HG02763 (cell line): ENCODE measurements at regions not wholly inside any gene's neighbourhood (a gene's known extent, or its start where the extent isn't known, plus 50 kb on each side); places are given as distances from the start of the nearest gene placed in this dataset.

Experiments used
- ATAC-seq: cut with Tn5 transposase; IDR thresholded peaks from one replicate; pipeline ENCODE4 v1.9.1; 2021; ENCODE audit warnings: mild to moderate bottlenecking, moderate library complexity; ENCODE audit not compliant: unreplicated experiment

DNA sequence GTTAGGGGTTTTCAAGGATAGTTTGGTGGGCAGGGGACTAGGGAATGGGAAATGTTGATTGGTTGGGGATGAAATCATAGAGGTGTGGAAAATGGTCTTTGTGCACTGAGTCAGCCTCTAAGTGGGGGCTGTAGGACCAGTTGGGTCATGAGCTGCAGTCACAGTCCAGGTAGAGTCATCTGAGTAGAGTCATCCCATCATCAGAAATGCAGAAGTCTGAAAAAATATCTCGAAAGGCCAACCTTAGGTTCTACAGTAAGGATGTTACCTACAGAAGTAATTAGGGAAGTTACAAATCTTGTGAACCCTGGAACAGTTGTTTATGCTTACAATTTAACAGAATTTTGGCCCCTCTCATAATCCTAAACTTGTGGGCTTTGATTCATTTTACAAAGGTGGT lies 63.4 kb upstream of the AP1S2 start:
- no peak for ATAC-seq

DNA sequence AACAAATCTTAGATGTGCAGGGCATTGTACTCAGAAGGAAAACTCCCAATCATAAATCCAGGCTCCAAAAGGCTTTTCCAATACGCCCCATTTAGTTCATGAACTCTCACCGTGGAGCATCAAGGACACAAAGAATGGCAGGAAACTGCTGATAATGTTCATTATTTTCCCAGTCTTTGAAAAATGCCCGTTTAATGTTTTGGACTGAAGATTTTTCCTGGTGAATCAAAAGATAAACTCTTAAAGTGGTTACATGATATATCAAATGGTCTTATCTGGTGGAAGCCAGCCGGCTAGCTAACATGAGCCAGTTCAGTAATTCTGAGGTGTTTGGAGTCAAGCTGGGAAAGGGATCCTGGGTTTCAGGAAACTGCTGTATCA lies 62.1 kb upstream of the AP1S2 start:
- no peak for ATAC-seq

DNA sequence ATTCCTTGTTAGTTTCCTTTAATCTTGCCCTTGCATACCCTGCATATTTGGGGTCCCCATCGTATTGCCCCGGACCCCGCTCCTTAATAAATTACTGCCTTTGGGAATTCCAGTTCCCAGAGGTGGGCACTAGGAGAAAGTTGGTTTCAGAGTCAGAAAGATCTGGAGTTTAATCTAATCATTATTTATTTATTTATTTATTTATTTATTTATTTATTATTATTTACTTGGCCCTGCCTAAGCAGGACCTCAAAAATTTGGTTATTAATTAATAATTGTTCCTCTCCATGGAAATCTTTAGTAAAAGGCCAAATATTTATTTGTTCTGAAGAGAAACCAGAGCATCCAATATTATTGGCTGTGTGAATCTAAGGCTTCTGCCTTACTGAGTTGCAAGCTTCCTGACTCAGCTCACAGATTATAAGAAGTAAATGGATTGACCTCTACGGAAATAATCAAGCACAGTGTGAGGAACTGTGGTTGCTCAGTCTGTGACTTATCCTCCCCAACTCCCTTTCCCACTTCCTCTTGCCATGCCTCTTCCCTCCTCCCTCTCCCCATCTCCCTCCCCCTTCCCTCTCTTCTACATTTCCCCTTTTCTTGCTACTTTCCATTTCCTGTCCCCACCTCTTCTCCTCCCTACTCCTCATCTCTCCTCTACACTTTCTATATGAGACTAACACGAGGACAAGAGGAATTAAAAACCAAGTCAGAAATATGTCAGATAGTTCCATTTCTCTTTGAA lies 61.5 kb upstream of the AP1S2 start:
- no peak for ATAC-seq

GRCh38 chrX:15914486-15914885 lies 59.9 kb upstream of the AP1S2 start:
- no peak for ATAC-seq

- no peak for ATAC-seq
Observed at GRCh38 chrX:15913146-15913545, 58.5 kb upstream of the AP1S2 start.

DNA sequence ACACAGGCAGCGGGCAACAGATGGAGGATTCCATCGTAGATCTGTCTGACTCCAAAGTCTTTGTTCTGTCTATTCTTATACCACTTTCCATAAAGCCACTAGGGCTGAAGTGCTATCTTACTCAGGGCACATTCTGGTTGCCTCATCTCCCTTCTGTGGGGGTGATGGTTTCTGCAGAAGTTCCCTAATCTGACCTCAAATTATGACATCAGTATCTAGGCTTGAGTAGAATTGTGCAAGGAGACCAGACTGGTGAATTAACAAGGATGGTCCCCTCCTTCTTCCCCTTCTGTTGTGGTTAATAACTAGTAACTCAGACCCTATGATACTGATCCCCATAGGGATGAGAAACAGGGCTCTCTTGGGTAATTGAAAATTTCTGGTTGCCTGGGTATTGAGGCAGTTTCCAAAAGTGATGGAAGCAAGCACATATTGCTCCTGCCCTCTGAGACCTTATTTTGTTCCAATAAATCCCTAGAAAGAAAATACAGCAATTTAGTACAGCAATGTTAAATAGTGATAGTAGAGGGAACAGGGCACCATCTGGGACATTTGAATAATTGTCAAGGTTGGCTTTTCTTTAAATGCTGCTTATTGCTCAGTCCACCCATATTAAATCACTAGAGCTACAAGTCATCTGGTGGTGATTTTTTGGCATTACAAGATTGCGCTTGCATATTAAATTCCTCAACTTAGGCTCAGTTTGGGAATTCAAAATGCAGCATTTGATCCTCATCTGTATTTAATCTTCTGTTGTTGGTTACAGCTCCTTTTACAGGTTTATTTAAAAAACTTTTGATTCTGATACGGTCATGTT lies 57.3 kb upstream of the AP1S2 start:
- ATAC-seq: no peak

- ATAC-seq: no peak
Observed at GRCh38 chrX:15909605-15910004, 55.0 kb upstream of the AP1S2 start.

DNA sequence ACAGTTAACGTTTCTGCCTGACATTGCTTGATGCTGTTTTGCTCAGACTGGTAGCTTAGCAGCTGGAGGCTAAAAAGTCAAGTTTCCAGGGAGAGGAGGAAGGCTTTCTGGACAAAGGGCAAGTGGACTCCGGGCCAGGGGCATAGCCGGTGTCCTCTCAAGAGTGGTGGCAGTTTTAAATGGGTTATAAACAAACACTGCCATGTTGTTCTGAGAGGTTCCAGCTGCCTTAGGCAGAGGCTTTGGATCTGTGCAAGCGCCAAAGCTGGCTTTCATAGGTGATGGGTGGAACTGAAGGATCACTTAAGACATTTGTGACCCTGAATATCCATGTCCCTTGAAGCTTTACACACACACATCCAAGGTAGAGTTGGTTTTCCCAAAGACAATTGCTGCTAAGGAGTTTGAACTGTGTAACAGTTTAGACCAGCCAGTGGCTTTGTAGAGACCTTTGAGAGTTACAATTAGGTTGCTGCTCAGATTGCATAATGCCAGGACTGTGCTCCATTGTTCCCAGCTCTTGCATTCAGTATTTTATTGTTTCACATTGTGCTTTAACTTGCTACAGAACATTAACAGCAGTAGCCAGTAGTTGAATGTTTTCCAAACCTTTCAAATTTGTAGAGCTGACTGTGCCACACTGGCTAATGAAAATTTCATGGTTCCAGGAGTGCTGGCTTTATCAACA lies 54.1 kb upstream of the AP1S2 start:
- ATAC-seq: no peak

- no peak for ATAC-seq
Observed at GRCh38 chrX:15906041-15906943, 51.7 kb upstream of the AP1S2 start.
